ENCODE measurements at regions not wholly inside any gene's neighbourhood (a gene's known extent, or its start where the extent isn't known, plus 50 kb on each side); places are given as distances from the start of the nearest gene placed in this dataset.
A peak's percentile ranks its signal among the peaks of the same experiment; 100 is the strongest.

DNA sequence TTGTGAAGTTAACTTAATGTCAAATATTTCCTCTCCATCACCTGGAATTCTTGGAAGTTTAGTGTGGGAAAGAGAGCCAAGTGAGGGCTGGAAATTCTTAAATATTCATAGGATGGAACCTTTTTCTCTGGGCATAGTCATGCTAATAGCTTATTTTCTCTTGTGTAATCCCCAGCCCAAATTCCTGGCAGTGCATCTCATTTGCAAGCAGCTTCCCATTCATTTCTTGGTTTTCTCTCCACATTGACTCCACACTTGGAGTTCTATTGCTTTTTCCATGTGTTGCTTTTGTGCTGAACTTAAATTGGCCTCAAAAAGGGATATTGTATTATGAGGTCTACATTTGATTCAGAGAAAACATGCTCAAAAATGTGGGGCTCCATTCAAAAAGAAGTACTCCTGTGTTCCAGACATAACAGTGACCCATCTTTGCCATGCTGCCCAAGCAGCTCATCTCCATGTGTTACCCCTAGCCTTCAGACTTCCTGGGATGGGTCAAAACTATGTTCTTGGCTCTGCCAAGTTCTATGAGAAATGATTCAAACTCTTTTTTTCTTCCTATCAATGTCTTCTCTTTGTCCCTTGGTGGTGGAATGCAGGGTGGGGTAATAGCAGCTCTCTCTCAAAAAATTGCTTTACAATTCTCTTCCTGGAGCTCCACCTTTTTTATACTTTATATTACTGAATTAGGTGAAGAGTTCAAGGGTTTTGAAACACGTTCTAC is 2471.5 kb downstream of the PCDH9 start:
- ATAC-seq: peak; percentile 49
- no peak overlapping the region for H2AFZ ChIP-seq

More for the DNA sequence above, 2471.5 kb downstream of the PCDH9 start:
- Histone ChIP-seq H3K4me3 (no peak overlapping the region), H3K4me2 (0 out of 2 replicates have a peak overlapping the region, but pooled peaks have one; percentile 8), H3K27me3 (ENCODE audit: insufficient read depth) (no peaks in the 10 kb centered on the region), H3K9me2 (ENCODE audit: insufficient read depth) (peaks cover 10% of the 10 kb centered on the region; the same call in 1 of the 2 replicates), H3K27ac (ENCODE audit: low read depth) (peak overlapping the region; percentile 92), H3F3A (replicated peaks; ENCODE audit: low read depth) (no peaks in the 10 kb centered on the region), H3K4me1 (ENCODE audit: insufficient read depth) (peaks cover 12% of the 10 kb centered on the region; the same call in 1 of the 2 replicates), H3K36me3 (ENCODE audit: insufficient read depth) (no peaks in the 10 kb centered on the region), H4K20me1 (replicated peaks; ENCODE audit: insufficient read depth) (no peaks in the 10 kb centered on the region), H3K79me2 (replicated peaks; ENCODE audit: insufficient read depth) (no peaks in the 10 kb centered on the region)
- Mint-ChIP-seq H3K9me3 (no peaks in the 10 kb centered on the region; the same call in 2 of the 3 replicates), H3K36me3 (ENCODE audit: low read depth) (peaks cover 8% of the 10 kb centered on the region; the same call in 1 of the 3 replicates), H3K4me3 (no peak overlapping the region), H3K27ac (peak overlapping the region; percentile 85), H3K27me3 (ENCODE audit: insufficient read depth, low read depth, poor library complexity) (no peaks in the 10 kb centered on the region), H3K4me1 (peaks cover 25% of the 10 kb centered on the region)
- TF ChIP-seq, protein P1, sequence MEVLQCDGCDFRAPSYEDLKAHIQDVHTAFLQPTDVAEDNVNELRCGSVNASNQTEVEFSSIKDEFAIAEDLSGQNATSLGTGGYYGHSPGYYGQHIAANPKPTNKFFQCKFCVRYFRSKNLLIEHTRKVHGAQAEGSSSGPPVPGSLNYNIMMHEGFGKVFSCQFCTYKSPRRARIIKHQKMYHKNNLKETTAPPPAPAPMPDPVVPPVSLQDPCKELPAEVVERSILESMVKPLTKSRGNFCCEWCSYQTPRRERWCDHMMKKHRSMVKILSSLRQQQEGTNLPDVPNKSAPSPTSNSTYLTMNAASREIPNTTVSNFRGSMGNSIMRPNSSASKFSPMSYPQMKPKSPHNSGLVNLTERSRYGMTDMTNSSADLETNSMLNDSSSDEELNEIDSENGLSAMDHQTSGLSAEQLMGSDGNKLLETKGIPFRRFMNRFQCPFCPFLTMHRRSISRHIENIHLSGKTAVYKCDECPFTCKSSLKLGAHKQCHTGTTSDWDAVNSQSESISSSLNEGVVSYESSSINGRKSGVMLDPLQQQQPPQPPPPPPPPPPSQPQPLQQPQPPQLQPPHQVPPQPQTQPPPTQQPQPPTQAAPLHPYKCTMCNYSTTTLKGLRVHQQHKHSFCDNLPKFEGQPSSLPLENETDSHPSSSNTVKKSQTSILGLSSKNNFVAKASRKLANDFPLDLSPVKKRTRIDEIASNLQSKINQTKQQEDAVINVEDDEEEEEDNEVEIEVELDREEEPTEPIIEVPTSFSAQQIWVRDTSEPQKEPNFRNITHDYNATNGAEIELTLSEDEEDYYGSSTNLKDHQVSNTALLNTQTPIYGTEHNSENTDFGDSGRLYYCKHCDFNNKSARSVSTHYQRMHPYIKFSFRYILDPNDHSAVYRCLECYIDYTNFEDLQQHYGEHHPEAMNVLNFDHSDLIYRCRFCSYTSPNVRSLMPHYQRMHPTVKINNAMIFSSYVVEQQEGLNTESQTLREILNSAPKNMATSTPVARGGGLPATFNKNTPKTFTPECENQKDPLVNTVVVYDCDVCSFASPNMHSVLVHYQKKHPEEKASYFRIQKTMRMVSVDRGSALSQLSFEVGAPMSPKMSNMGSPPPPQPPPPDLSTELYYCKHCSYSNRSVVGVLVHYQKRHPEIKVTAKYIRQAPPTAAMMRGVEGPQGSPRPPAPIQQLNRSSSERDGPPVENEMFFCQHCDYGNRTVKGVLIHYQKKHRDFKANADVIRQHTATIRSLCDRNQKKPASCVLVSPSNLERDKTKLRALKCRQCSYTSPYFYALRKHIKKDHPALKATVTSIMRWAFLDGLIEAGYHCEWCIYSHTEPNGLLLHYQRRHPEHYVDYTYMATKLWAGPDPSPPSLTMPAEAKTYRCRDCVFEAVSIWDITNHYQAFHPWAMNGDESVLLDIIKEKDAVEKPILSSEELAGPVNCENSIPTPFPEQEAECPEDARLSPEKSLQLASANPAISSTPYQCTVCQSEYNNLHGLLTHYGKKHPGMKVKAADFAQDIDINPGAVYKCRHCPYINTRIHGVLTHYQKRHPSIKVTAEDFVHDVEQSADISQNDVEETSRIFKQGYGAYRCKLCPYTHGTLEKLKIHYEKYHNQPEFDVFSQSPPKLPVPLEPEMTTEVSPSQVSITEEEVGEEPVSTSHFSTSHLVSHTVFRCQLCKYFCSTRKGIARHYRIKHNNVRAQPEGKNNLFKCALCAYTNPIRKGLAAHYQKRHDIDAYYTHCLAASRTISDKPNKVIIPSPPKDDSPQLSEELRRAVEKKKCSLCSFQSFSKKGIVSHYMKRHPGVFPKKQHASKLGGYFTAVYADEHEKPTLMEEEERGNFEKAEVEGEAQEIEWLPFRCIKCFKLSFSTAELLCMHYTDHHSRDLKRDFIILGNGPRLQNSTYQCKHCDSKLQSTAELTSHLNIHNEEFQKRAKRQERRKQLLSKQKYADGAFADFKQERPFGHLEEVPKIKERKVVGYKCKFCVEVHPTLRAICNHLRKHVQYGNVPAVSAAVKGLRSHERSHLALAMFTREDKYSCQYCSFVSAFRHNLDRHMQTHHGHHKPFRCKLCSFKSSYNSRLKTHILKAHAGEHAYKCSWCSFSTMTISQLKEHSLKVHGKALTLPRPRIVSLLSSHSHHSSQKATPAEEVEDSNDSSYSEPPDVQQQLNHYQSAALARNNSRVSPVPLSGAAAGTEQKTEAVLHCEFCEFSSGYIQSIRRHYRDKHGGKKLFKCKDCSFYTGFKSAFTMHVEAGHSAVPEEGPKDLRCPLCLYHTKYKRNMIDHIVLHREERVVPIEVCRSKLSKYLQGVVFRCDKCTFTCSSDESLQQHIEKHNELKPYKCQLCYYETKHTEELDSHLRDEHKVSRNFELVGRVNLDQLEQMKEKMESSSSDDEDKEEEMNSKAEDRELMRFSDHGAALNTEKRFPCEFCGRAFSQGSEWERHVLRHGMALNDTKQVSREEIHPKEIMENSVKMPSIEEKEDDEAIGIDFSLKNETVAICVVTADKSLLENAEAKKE (CRISPR knock-in tag; IDR thresholded peaks at IDR 0.05): peak; percentile 76; the same call in 1 of the 2 replicates
- TF ChIP-seq, protein P2, sequence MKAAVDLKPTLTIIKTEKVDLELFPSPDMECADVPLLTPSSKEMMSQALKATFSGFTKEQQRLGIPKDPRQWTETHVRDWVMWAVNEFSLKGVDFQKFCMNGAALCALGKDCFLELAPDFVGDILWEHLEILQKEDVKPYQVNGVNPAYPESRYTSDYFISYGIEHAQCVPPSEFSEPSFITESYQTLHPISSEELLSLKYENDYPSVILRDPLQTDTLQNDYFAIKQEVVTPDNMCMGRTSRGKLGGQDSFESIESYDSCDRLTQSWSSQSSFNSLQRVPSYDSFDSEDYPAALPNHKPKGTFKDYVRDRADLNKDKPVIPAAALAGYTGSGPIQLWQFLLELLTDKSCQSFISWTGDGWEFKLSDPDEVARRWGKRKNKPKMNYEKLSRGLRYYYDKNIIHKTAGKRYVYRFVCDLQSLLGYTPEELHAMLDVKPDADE (IDR thresholded peaks at IDR 0.05): no peak
- peak; percentile 75 for DNase-seq (ENCODE audit: low spot score)

Measured in GM23338 (cell line).